ENCODE measurements at regions not wholly inside any gene's neighbourhood (a gene's known extent, or its start where the extent isn't known, plus 50 kb on each side); places are given as distances from the start of the nearest gene placed in this dataset.

DNA sequence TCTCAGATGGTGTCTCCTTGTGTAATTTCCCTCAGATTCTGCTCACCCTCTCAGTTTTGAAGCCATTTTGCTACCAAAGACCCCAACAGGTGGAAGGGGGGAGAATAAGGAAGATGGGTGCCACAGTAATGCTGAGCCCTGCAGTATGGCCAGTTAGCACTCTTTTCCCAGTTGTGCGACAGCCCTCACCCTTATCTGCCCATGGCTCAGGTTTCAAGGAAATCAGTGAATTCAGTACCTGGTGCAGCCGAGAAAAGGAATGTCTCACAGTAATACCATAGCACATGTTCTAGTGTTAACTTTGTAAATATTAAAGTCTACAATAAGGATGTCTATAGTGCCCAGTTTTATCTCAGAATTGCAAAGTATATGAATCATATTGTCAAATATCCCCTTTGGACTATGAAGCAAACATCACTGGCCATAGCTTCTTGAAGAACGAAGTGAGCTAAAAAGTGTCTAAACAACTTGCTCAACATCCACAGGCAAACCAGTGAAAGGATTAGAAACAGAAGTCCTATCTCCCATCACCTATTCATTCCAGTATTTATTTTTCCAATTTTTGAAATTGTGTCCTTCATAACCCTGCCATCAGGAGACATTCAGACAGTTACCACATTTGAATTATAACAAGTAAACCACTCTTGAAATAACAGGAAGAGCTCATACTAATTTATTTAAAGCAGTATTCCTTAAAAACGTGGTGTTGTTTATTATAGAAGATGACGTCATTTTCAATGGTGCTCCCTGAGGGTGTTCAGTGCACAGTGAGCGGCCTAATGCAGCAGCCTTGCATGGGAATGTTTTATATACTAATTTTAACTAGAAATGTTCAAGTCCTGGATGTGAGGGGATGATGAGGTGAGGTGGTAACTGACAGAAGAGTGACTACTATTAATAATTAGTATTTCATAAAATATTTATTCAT, 366.2 kb downstream of the TFAP2A start:
- DNase-seq (ENCODE audit: low spot score), result peak; percentile 8

DNA sequence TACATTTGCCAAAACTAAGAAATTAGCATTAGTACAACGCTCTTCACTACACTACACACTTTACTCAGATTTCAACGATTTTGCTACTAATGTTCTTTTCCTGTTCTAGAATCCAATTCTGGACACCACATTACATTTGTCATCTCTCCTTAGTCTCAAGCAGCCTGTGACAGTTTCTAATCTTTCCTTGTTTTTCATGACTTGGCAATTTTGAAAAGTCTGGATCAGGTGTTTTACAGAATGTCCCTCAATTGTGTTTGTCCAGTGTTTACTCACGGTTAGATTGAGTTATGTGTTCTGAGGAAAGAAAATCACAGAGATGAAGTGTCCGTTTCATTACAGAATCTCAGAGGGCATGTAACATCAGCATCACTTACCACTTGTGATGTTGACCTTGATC, 372.6 kb downstream of the TFAP2A start:
- DNase-seq (ENCODE audit: low spot score), result no peak

DNA sequence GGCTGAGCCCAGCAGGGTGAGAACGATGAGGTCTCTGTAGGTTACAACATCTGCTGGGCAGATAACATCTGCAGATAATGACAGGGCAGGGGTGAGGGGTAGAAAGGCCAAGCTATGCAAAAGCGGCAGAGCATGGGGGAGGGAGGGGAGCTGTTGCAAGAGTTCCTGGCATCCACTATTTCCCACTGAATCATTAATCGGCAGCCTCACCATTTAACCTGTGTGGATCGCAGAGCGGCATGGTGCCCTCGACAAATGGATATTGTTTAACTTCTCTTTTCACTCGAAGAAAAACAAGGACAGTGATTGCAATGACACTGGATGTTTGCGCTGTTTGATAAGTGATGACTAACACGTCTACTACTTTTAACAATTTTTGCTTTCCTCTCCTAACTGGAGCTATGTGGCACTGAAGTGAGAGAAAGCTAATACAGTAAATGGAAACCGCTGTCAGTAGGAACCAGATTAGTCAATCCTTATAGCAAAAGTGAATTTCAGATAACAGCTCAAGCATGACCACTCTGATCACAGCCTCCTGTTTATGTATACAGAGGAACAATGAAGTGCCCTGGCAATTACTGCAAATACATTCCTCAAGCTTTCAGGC, 381.5 kb downstream of the TFAP2A start:
- peak; percentile 86 for DNase-seq (ENCODE audit: low spot score)

DNA sequence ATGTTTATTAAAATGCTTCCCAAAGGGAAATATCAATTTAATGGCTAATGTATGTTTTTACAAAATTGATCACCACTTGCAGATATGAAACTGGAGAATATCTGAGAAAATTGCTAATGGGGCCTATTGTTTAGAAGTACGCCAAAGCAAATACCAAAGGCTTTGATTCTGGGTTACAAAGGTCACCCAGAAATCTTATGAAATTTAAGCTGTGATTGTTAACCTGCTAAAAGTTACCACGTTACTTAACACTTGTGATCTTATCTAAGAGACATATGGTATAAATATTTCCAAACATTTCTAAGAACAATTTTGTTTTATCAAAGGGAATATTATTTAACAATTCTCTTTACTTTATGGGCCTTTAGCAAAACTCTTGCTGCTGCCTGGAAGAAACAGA, 383.3 kb downstream of the TFAP2A start:
- DNase-seq (ENCODE audit: low spot score), result no peak

DNA sequence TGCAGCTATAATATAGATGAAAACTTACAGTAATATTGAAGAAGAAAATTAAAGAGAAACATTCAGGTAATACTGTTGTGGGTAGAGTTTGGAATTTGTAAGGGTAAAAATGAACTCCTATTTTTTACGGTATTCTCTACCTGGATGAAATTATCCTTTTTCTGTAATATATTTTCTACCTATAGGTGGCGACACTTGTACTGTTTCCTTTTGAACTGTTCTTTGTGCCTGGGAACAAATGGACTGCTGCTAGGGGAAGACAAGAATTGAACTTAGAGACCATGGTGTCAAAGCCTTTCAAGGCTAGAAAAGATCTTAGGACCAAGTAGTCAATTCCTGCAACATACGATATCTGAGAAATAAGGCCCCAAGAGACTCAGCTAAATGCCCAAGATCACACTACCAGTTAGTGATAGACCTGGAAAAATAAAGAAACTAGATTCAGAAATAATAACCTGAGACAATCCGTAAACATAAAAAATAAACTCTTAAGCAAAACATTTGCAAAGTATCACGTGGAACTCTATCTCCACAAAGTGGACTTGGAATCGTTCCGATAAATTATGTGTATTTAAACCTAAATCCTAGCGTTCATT, 383.8 kb downstream of the TFAP2A start:
- DNase-seq (ENCODE audit: low spot score), result no peak

DNA sequence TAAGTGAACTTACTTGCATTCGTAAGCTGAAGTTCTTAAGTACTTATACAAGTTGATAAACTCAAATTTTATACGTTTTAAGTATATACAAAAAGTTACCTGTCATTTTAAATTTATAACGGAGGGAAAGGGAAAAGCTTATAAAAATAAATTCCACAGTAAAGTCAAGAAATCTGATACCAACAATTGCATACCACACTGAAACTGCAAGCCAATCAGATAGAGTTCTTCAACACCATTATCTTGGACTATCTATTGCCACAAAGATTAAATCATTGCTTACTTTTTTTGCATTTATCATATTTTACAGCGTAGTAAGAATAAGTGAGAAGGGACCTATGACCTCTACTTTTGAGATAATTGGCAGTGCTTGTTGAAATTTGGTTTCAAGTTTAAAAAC, 386.7 kb downstream of the TFAP2A start:
- no peak for DNase-seq (ENCODE audit: low spot score)

DNA sequence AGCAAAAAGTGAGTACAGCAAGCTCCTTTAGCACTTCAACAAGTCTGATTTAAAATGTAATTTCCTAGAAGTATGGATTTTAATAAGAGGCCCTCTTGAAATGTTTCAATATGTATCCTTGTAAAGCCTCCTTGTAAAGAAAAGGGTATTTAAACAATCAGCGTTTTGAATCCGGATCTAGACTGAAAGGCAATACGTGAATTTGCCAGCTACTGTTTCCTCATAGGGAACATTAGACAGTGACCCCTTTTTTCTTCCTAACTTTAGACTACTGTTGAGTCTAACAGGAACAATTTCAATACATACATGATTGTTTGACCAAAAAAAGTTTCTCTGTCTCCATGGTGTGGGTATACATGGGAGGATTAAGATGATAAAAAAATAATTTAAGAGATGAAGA, 395.0 kb downstream of the TFAP2A start:
- no peak for DNase-seq (ENCODE audit: low spot score)

DNA sequence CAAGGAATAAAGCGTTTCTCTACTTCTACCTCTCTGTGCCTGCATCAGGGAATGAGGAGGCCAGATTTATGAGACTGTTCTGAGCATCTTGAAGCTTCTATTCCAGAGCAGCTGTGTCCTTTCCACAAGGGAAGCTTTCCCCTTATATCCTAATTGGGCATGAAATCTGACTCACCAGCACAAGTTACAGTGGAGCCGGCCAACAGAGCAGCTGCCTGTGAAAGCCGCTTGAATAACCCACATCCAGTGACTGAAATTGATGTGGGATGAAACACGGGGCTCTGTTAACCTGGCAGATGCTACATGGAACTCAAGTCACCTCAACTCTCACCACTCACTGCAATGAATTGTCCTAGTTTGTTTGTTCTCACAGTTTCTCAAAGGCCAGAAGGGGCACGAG, 400.3 kb downstream of the TFAP2A start:
- DNase-seq (ENCODE audit: low spot score), result no peak

DNA sequence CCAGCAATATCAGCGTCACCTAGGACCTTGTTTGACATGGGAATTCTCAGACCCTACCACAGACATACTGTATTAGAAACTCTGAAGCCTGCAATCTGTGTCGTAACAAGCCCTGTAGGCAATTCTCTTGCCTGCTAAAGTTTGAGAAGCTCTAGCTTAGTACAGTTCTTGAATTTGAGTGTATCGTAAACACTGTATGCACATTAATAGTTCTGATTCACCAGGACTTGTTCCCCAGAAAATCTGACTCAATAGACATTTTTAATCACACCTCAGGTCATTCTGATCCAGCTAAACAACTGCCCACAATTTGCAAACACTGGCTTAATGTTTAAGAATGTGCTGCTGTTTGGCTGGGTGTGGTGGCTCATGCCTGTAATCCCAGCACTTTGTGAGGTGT, 414.3 kb downstream of the TFAP2A start:
- DNase-seq (ENCODE audit: low spot score), result peak; percentile 53

DNA sequence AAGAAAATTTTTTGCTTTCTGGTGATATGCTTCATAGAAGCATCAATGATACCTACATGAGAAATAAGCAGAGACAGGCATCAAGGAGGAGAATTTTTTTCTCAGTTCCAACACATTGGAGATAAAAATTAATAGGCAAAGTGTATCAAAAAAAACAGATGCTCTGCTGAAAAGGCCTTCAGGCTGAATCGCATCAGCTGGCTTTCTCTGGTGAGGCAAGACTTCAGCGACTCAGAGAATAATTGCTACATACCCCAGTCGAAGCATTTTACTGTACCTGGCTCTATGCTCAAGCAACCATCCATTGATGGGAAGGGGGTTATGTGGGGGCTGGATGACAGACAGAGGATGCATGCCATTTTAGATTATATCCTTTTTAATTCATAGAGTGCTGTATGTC, 415.1 kb downstream of the TFAP2A start:
- DNase-seq (ENCODE audit: low spot score), result no peak

DNA sequence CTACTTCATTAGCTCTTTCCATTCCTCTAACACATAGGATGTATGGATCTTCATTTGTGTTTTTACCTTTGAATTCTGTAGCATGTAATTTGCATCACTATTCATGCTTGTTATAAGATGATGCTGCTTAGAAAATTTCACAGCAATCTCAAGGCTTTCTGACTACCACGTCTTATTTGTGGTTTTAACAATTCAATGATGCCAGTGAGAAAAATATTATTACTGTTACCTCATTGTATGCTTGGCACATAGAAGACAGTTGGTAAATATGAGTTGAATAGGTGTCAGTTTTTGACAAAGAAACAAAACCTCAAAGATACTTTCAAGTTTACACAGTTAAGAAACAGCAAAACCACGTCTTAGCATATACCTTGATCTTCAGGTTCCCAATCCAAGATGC, 428.6 kb downstream of the TFAP2A start:
- DNase-seq (ENCODE audit: low spot score), result no peak

DNA sequence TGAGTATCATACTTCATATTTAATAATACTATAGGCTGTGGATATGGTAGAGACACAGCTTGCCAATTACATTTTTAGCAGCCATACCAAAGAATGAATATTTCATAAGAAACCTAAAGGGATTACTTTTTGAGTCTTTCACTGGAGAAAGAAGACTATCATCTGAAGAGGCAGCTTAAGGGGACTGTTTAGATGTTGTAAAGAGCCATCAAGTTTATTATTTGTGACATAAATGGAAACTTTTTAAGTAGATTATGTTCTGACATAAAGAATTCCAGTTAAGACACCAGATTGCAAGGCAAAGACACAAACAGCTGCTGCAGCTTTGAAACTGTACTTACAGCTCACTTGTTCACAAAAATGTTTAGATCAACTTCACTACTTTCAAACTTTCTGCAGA, 429.4 kb downstream of the TFAP2A start:
- DNase-seq (ENCODE audit: low spot score), result no peak

DNA sequence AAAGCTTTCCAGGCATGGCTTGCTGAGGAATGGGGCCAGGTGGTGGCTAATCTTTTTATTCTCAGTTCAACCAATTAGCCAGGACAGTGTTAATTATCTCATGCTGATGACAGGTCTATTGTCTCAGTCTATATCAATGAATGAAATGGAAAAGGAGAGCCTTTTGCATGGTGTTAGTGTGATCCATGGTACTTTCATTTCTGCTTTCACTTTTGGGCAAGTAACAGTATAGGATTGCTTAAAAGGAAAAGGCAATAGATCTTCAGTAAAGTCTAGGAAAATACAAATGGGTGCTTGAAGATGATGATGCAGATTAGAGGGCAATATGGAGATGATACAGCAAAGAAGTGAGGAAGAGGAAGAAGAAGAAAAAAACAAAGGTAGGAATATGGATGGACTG, 430.3 kb downstream of the TFAP2A start:
- DNase-seq (ENCODE audit: low spot score), result no peak

DNA sequence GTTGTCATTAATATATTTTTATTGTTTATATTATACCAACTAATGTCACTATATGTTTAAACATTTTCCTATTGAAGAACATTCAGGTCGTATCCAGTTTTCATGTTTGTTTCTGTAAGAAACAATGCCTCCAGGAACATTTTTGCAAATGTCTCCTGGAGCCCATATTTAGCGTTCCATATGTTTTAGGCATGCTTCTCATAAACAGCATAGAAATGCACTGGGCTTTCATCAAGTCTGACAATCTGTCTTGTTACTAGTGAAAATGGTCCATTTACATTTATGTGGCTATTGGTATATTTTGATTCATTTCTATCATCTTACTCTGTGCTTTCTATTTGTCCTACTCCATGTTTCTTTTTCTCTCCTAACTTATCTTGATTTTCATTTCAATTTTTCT, 431.7 kb downstream of the TFAP2A start:
- no peak for DNase-seq (ENCODE audit: low spot score)

DNA sequence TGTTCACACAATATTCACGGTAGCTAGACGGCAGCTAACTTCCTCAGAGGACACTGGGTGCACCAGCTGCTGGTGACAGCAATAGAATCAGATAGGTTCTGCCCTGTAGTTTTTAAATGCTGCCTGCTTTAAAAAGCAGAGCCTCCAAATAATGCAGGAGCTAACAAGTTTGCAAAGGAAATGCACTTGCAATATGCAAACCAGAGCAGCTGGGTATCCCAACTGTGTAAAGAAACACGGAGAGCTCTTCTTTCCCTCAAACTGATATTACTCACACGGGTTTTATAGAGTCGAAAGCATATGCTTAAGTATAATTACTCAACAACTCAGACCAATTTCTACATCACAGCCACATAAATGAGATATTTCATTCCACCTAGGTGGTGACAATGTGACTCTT, 432.7 kb downstream of the TFAP2A start:
- no peak for DNase-seq (ENCODE audit: low spot score)

DNA sequence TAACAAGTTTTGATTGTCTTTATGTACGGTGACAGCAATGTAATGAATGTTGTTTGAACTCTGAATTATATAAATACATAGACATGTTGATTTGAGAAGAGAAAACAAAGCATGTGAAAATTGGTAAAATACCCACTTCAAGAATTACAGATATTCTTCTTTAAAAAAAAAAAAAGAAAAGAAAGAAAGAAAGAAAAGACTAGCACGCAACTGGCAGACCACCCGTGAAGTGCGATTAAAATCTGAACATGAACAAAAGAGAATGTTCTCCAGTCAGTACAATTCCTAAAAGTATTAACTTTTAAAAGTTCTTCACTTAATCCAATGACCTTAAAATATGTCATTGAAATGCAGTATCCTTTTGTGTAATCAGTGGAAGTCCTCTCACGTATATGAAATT, 434.9 kb downstream of the TFAP2A start:
- DNase-seq (ENCODE audit: low spot score), result no peak

DNA sequence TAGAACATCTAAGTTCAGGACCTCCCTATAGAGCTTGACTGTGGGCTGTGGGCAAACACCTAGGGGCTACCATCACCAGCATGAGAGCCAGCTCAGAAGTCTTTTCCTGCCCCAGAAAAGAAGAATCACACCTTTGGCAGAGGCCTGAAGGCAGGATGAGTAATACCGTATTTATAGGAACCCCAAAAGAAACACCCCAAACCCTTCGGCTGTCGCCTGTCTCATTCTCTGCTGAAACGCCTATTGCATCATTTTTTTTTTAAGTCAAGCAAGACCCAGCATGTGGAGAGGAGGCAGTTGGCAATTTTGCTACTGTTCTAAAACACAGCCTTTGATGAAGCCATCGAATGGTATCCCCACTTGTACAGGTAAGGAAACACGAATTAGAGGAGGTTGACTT, 436.4 kb downstream of the TFAP2A start:
- DNase-seq (ENCODE audit: low spot score), result no peak

DNA sequence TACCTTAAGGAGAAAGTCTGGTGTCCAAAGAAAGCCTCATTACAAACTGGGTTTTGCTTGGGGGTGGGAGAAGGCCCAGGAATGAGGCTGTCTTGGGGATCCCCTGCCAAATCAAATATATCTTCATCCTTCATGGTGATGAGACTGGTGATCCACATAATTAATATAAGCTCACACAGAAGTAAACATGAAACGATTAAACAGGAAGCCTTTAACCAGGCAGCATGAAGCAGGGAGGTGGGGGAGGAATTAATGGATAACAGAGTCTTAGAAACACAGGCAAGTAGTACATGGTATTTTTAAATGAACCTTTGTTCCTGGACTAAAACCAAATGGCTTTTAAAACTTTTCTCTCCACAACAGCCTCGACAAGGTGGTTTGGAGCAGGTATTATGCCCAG, 437.5 kb downstream of the TFAP2A start:
- no peak for DNase-seq (ENCODE audit: low spot score)

DNA sequence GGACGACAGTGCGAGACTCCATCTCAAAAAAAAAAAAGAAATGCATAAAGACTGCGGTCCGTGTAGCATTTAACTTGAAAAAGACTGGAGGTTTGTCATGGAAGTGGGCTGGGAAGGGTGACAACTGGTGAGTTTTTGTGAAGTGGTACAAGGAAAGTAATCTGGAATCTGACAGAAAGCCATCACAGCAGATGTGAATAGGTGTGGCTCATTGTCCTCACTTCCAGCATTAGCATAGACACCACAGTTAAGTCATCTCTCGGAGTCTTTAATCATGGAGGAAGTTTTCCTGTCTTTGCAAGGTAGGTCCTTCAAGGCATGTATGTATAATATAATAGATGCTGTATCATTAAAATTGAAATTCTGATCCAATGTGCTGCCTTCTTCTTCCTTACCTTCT, 453.2 kb downstream of the TFAP2A start:
- no peak for DNase-seq (ENCODE audit: low spot score)

DNA sequence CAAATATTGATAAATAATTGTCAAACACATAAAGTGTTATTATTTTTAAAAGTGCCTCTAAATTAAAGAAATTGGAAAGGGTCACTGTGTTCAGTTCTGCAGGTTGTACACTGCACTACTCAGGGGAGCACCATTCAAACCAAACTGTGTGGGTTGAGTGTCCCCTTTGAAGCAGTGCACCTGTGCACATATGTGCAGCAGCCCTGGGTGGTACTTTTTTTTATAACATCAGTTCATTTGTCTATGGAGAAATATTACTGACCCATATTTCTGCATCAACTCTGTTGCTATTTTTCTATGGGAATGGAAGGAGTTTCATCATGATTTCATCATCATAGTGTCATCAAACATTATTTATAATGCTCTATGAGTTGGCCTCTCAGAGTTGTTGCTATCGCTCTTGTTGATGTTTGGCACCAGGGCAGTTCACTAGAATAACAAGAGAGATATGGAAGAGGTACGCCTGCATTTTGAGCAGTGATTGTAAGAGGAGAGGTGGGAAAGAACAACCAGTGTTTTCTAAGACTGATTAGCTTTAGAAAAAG, 457.6 kb downstream of the TFAP2A start:
- DNase-seq (ENCODE audit: low spot score), result no peak

DNA sequence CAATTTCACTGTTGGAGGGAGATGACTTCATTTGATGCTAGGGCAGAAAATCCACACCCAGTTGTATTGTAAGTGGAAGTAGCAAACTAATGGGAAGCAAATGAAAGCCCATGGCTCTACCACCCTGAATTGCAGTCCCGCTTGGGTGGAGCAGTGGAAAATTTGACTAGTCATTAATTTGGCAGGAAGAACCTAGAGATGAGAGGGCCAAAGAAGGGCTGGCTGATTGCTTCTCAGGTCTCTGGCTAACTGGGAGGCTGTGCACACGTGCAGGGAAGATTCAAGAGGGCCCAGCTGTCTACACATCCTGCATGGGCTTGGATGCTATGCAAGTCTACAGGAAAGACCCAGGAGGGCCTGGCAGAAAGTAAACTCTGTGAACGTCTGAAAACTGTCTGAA, 466.2 kb downstream of the TFAP2A start:
- DNase-seq (ENCODE audit: low spot score), result no peak

DNA sequence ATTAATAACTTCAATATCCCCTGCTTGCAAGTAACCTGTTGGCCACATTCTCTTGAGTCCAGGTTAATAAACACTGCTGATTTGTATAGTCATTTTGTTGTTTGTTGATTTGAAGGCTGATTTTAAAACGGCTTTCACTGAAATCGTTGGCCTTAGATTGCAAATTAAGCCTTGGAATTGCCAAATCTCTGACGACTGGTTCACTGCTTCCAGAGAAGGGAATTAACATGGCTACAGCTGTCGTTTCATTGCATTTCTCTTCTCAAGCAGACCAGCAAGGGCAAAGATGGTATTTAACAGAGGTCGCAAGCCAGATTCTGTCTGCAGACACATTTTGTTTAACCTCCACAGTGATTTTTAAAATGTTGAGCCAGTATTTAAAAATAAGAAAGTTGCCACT, 470.9 kb downstream of the TFAP2A start:
- no peak for DNase-seq (ENCODE audit: low spot score)

DNA sequence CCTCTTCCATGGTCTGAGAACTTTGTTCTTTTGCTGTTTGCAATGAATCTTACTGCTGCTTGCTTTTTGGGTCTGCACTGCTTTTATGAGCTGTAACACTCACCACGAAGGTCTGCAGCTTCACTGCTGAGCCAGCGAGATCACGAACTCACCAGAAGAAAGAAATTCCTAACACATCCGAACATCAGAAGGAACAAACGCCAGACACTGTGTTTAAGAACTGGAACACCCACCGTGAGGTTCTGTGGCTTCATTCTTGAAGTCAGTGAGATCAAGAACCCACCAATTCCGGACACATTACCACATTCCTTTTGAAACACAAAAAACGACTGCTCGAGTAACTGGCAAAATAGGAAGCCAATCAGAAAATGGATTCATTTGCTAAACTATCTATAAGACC, 471.8 kb downstream of the TFAP2A start:
- DNase-seq (ENCODE audit: low spot score), result no peak
